ENCODE measurements at regions not wholly inside any gene's neighbourhood (a gene's known extent, or its start where the extent isn't known, plus 50 kb on each side); places are given as distances from the start of the nearest gene placed in this dataset.

GRCh38 chr20:10985536-10985935 lies 311.7 kb upstream of the JAG1 start:
- in situ Hi-C loops (cut with HindIII; ENCODE audit: low sequenced_read_pairs): no loop called here

GRCh38 chr20:10986586-10986985 lies 312.8 kb upstream of the JAG1 start:
- in situ Hi-C loops (cut with HindIII; ENCODE audit: low sequenced_read_pairs): no loop called here
- no peak for TF ChIP-seq CTCF (IDR thresholded peaks at IDR 0.05; ENCODE audit: low read depth, low read length, missing control alignments)
- DNase-seq (ENCODE audit: low read depth): peak; percentile 23
- H3K4me3 ChIP-seq (ENCODE audit: low read depth, low read length): no peak overlapping the region

More at GRCh38 chr20:10985536-10985935, 311.7 kb upstream of the JAG1 start:
- DNase-seq (ENCODE audit: low read depth): peak; percentile 23
- TF ChIP-seq CTCF (IDR thresholded peaks at IDR 0.05; ENCODE audit: low read depth, low read length, missing control alignments): no peak
- no peak overlapping the region for H3K4me3 ChIP-seq (ENCODE audit: low read depth, low read length)

GRCh38 chr20:10987651-10988383 lies 314.0 kb upstream of the JAG1 start:
- in situ Hi-C loops (cut with HindIII; ENCODE audit: low sequenced_read_pairs): no loop called here
- no peak for TF ChIP-seq CTCF (IDR thresholded peaks at IDR 0.05; ENCODE audit: low read depth, low read length, missing control alignments)
- no peak overlapping the region for H3K4me3 ChIP-seq (ENCODE audit: low read depth, low read length)
- peak; percentile 36 for DNase-seq (ENCODE audit: low read depth)

- in situ Hi-C loops (cut with HindIII; ENCODE audit: low sequenced_read_pairs): loop anchor here (5.0 kb wide), 1 partner anchor 39 kb away; no protein-coding TSS in a partner anchor
- DNase-seq (ENCODE audit: low read depth): no peak
- no peak overlapping the region for H3K4me3 ChIP-seq (ENCODE audit: low read depth, low read length)
- no peak for TF ChIP-seq CTCF (IDR thresholded peaks at IDR 0.05; ENCODE audit: low read depth, low read length, missing control alignments)
Observed at GRCh38 chr20:10990625-10991382, 317.0 kb upstream of the JAG1 start.

GRCh38 chr20:10992731-10993130 lies 318.9 kb upstream of the JAG1 start:
- in situ Hi-C loops (cut with HindIII; ENCODE audit: low sequenced_read_pairs): loop anchor here (5.0 kb wide), 1 partner anchor 40 kb away; no protein-coding TSS in a partner anchor
- TF ChIP-seq CTCF (IDR thresholded peaks at IDR 0.05; ENCODE audit: low read depth, low read length, missing control alignments): no peak
- DNase-seq (ENCODE audit: low read depth): peak; percentile 33
- no peak overlapping the region for H3K4me3 ChIP-seq (ENCODE audit: low read depth, low read length)

GRCh38 chr20:10994991-10995700 lies 321.3 kb upstream of the JAG1 start:
- H3K4me3 ChIP-seq (ENCODE audit: low read depth, low read length): no peak overlapping the region
- in situ Hi-C loops (cut with HindIII; ENCODE audit: low sequenced_read_pairs): loop anchor here (5.0 kb wide), 1 partner anchor 43 kb away; no protein-coding TSS in a partner anchor
- DNase-seq (ENCODE audit: low read depth): no peak
- no peak for TF ChIP-seq CTCF (IDR thresholded peaks at IDR 0.05; ENCODE audit: low read depth, low read length, missing control alignments)

Measured in astrocyte of the cerebellum (primary cell).